ENCODE measurements at regions not wholly inside any gene's neighbourhood (a gene's known extent, or its start where the extent isn't known, plus 50 kb on each side); places are given as distances from the start of the nearest gene placed in this dataset.
"Not testable (repeated sequence)": the region's sequence is repeated elsewhere in the genome, so short reads cannot be mapped to it uniquely, and the experiment has no call there.

- not testable (repeated sequence) for DNase-seq
Measured at GRCh38 chr4:8965896-8966295, 94.3 kb upstream of the HMX1 start.

GRCh38 chr4:8964201-8964788, 92.7 kb upstream of the HMX1 start:
- DNase-seq = not testable (repeated sequence)

- DNase-seq = not testable (repeated sequence)
Measured at GRCh38 chr4:8963533-8963932, 91.9 kb upstream of the HMX1 start.

GRCh38 chr4:8961343-8961742, 89.7 kb upstream of the HMX1 start:
- DNase-seq = not testable (repeated sequence)

- DNase-seq = not testable (repeated sequence)
Measured at GRCh38 chr4:8959471-8959870, 87.8 kb upstream of the HMX1 start.

- not testable (repeated sequence) for DNase-seq
Measured at GRCh38 chr4:8954001-8954400, 82.4 kb upstream of the HMX1 start.

GRCh38 chr4:8952791-8953190, 81.2 kb upstream of the HMX1 start:
- not testable (repeated sequence) for DNase-seq

GRCh38 chr4:8952109-8952508, 80.5 kb upstream of the HMX1 start:
- DNase-seq = not testable (repeated sequence)

- not testable (repeated sequence) for DNase-seq
Measured at GRCh38 chr4:8945506-8945905, 73.9 kb upstream of the HMX1 start.

GRCh38 chr4:8943367-8943766, 71.7 kb upstream of the HMX1 start:
- DNase-seq = not testable (repeated sequence)

- DNase-seq = not testable (repeated sequence)
Measured at GRCh38 chr4:8942088-8942487, 70.4 kb upstream of the HMX1 start.

- DNase-seq = not testable (repeated sequence)
Measured at GRCh38 chr4:8941492-8941805, 69.8 kb upstream of the HMX1 start.

- DNase-seq = no peak
Measured at GRCh38 chr4:8940792-8941491, 69.3 kb upstream of the HMX1 start.

- no peak for DNase-seq
Measured at GRCh38 chr4:8939840-8940742, 68.5 kb upstream of the HMX1 start.

- DNase-seq = no peak
Measured at GRCh38 chr4:8939160-8939839, 67.7 kb upstream of the HMX1 start.

- no peak for DNase-seq
Measured at GRCh38 chr4:8938623-8939022, 67.0 kb upstream of the HMX1 start.

GRCh38 chr4:8938137-8938536, 66.5 kb upstream of the HMX1 start:
- no peak for DNase-seq

GRCh38 chr4:8932884-8933283, 61.2 kb upstream of the HMX1 start:
- no peak for DNase-seq

- no peak for DNase-seq
Measured at GRCh38 chr4:8928074-8928473, 56.4 kb upstream of the HMX1 start.

GRCh38 chr4:8922481-8922880, 50.8 kb upstream of the HMX1 start:
- no peak for DNase-seq

GRCh38 chr4:8921465-8921864, 49.8 kb upstream of the HMX1 start:
- no peak for DNase-seq
